Fibroblast of skin of left biceps (primary cell): ENCODE measurements at regions not wholly inside any gene's neighbourhood (a gene's known extent, or its start where the extent isn't known, plus 50 kb on each side); places are given as distances from the start of the nearest gene placed in this dataset.
"Not testable (repeated sequence)": the region's sequence is repeated elsewhere in the genome, so short reads cannot be mapped to it uniquely, and the experiment has no call there.

Experiments
- DNase-seq, 2 experiments: peaks; one replicate each; pipeline ENCODE4 v3.0.0-alpha.2; 2013; ENCODE audit warnings: low read depth in 2 of 2

- DNase-seq = peak; percentile 51 to 69
Measured at GRCh38 chr2:234564699-234565098, 67.8 kb upstream of the ARL4C start.

- no peak for DNase-seq
Measured at GRCh38 chr2:234559609-234560008, 62.7 kb upstream of the ARL4C start.

GRCh38 chr2:234558642-234559041, 61.8 kb upstream of the ARL4C start:
- peak in 1 of 2 experiments; percentile 10 for DNase-seq

- no peak for DNase-seq
Measured at GRCh38 chr2:234556848-234557573, 60.1 kb upstream of the ARL4C start.

- DNase-seq = no peak
Measured at GRCh38 chr2:234555616-234556249, 58.9 kb upstream of the ARL4C start.

GRCh38 chr2:234555161-234555560, 58.3 kb upstream of the ARL4C start:
- no peak for DNase-seq

GRCh38 chr2:234553223-234553622, 56.3 kb upstream of the ARL4C start:
- DNase-seq = not testable (repeated sequence)

GRCh38 chr2:234550511-234551107, 53.7 kb upstream of the ARL4C start:
- DNase-seq = peak; percentile 58 to 59

GRCh38 chr2:234550056-234550455, 53.2 kb upstream of the ARL4C start:
- no peak for DNase-seq

- peak in 1 of 2 experiments; percentile 19 for DNase-seq
Measured at GRCh38 chr2:234548695-234549420, 52.0 kb upstream of the ARL4C start.

- DNase-seq = no peak
Measured at GRCh38 chr2:234546770-234547169, 49.9 kb upstream of the ARL4C start.
